ENCODE measurements at regions not wholly inside any gene's neighbourhood (a gene's known extent, or its start where the extent isn't known, plus 50 kb on each side); places are given as distances from the start of the nearest gene placed in this dataset.
"Not testable (repeated sequence)": the region's sequence is repeated elsewhere in the genome, so short reads cannot be mapped to it uniquely, and the experiment has no call there.

DNA sequence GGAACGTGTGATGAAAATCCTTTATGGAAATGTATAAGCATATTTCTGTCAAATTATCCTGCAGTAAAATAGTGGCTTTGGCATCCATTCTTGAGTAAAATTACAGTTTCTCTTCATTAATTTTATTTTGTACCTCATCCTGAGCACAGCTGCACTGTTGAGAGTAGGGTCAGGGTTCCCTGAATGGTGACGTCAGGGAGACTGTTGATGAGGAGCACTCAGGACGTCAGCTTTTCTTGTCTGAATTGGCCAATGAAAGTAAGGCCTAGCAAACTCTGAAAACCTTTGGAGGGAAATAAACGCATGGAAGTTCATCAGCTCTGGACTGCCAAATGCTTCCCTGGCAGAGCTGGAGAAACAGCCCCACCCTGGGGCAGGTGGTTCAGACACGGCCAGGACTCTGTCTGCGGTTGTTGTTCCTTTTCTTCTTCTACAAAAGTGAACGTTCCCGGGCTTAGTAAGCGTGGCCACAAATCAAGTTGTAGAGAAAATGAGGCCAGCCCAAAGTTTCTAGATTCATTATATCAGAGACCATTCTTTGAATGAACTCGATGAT is 179.7 kb upstream of the EXOC2 start:
- in situ Hi-C loops (cut with MboI; ENCODE audit: low sequenced_read_pairs), result no loop called here

DNA sequence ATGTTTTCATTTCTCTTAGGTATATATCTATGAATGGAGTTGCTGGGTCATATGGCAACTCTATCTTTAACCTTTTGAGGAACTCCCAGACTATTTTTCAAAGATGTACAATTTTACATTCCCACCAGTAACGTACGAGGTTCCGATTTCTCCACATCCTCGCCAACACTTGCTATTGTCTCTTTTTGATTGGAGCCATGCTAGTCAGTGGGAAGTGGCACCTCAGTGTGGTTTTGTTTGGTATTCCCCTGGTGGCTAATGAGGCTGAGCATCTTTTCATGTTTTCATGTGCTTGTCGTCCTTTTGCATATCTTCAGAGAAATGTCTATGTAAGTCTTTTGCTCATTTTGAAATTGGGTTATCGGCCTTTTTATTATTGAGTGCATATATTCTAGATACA is 178.6 kb upstream of the EXOC2 start:
- in situ Hi-C loops (cut with MboI; ENCODE audit: low sequenced_read_pairs), result no loop called here

DNA sequence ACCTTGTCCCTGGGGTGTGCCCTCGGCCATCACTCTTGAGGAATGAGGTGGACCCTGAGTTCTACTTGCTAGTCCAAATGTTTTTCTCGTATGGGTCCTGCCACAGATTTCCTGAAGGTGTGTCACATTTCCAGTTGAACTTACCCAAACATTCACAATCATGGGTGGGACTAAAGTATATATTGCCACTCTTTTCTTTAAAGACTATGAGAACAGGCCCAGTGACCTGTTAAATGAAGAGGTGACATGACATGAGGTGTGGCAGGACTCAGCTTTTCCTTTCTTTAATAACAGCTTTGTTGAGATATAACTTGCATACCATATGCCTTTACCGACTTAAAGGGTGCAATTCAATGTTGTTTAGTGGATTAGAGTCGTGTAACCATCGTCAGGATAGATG is 177.2 kb upstream of the EXOC2 start:
- in situ Hi-C loops (cut with MboI; ENCODE audit: low sequenced_read_pairs), result no loop called here

DNA sequence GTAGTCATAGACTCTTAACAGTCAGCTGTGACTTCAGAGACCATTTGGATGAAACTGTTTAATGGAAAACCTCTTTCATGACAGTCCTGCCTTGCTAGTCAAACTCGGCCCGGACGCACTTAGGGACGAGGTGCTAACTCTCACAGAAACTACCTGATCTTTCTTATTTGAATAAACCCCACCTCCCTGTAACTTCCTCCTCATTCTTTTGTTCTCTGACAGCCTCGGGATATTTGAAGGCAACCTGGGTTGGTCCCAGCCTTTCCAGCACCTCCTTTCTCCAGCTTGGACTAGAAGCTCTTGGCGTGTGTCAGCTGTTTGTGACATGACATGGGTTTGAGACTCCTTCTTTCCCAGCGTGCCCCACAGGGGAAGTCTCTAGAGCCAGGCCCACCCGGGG is 175.3 kb upstream of the EXOC2 start:
- in situ Hi-C loops (cut with MboI; ENCODE audit: low sequenced_read_pairs), result no loop called here

DNA sequence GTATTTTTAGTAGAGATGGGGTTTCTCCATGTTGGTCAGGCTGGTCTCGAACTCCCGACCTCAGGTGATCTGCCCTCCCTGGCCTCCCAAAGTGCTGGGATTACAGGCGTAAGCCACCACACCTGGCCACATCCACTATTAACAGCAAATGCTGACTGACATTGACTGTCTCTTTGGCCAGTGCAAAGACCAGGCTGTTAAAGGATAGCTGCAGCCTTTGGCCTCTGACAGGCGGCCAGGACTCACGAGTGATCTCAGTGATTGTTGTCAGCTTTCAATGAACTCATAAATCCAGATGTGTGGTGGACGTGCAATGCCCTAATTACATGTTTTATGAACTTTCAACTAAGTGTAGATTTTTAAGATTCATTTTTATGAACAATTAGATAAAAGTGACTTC is 174.4 kb upstream of the EXOC2 start:
- in situ Hi-C loops (cut with MboI; ENCODE audit: low sequenced_read_pairs), result no loop called here

DNA sequence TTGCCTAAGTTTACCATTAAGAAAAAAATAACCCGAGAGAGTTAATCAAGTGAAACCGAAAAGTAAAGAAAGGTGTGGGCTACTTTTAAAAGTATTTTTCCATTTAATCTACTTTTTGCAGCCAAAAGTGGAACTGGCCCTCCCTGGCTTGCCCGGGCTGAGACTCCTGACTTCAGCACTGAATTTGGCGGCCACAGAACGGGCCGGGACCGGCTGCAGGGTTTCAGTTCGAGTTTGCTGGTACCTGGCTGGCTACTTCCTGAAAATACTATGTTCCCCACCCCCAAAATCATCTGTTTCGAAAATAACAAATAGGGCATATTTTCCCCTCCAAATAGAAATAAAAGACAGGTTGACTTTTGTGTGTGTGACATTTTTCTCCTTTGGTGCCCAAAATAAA is 173.4 kb upstream of the EXOC2 start:
- in situ Hi-C loops (cut with MboI; ENCODE audit: low sequenced_read_pairs), result no loop called here

DNA sequence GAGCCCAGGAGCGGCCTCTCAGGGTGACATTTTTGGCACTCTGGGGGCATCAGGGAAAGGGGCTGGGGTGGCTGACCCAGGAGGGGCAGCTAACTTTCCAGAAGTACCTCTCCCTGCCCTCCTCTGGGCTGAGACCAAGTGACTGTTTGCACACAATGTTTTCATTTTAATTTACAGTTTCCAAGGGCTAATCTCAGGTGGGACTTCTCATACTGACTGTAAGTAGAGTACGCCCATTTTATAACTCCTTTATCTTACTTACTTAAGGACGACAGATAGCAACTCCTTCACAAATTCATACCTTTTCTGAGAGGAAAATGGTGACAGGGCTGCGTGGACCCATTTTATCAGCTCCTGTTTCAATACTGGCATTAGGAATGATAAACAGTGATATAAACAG is 172.9 kb upstream of the EXOC2 start:
- in situ Hi-C loops (cut with MboI; ENCODE audit: low sequenced_read_pairs), result no loop called here

DNA sequence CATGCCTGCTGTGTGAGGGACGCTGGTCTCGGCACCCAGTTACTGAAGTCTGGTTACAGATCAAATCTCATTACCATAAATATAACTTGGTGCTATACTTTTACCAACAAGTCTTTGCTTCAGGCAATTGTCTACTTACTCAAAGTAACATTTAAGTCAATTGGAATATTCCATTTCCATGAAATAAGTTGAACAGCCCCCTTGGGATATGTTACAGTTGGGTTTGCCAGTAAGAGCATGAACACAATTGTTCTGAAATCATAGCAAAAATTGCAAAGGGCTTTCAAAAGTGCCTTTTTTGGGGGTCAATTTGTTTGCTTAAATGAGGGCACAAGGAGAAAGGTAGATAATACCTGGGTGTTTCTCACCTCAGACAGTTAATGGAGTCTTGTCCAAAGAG is 170.9 kb upstream of the EXOC2 start:
- in situ Hi-C loops (cut with MboI; ENCODE audit: low sequenced_read_pairs), result no loop called here

DNA sequence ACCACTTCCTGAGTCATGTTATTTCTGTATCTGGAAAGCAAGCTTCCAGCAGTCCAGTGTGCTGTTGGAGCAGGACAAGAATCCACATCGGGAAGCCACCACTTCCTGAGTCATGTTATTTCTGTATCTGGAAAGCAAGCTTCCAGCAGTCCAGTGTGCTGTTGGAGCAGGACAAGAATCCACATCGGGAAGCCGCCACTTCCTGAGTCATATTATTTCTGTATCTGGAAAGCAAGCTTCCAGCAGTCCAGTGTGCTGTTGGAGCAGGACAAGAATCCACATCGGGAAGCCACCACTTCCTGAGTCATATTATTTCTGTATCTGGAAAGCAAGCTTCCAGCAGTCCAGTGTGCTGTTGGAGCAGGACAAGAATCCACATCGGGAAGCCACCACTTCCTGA is 170.2 kb upstream of the EXOC2 start:
- in situ Hi-C loops (cut with MboI; ENCODE audit: low sequenced_read_pairs), result not testable (repeated sequence)

DNA sequence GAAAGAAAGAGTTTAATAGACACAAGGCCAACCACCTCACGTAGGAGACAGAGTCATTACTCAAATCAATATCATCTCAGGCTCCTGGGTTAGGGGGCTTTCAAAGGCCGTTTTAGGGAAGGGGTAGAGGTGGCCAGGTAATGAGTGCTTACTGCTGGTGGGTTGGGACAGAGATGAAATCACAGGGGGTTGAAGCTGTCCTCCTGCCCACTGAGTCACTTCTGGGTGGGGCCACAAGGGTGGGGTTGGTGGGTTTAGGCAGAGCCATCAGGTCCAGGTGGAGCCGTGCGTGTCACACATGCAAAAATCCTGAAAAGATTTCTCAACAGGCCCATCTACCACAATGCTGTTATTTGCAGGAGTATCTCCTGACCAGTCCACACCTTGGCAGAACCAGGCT is 167.0 kb upstream of the EXOC2 start:
- in situ Hi-C loops (cut with MboI; ENCODE audit: low sequenced_read_pairs), result no loop called here

DNA sequence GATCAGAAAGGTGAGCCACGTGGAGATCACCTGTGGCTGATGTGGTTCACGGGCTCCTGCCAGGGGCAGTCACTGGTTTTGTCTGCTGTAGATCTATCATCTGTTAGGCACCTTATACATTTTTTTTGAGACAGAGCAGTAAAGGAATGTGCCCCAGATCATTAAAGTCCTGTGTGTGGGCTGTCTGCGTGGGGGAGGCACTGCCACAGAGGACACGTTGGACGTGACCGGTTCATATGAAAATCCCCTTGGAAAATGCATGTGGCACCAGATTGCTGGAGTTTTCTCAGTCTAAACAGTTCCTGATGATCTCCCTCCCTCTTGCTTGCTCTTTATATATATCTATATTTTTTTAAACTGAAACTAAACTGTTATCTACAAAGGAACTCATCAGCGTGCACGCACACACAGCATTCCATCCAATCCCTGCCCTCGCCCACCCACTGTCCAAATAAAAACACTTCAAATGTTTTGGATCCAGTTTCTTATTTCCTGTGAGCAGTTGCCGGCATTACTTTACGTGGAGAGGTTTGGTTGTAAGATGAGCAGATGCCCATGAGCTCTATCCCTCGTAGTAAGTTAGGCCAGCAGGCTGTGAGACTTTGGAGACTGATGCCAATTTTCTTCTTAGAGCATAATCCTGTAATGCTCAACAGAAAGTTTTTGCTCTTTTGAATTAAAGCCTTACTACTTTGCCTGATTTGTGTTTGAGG is 161.6 kb upstream of the EXOC2 start:
- in situ Hi-C loops (cut with MboI; ENCODE audit: low sequenced_read_pairs), result no loop called here

DNA sequence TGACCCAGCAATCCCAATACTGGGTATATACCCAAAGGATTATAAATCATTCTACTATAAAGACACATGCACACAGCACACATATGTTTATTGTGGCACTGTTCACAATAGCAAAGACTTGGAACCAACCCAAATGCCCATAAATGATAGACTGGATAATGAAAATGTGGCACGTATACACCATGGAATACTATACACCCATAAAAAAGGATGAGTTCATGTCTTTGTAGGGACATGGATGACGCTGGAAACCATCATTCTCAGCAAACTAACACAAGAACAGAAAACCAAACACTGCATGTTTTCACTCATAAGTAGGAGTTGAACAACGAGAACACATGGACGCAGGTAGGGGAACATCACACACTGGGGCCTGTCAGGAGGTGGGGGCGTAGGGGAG is 159.3 kb upstream of the EXOC2 start:
- in situ Hi-C loops (cut with MboI; ENCODE audit: low sequenced_read_pairs), result not testable (repeated sequence)

DNA sequence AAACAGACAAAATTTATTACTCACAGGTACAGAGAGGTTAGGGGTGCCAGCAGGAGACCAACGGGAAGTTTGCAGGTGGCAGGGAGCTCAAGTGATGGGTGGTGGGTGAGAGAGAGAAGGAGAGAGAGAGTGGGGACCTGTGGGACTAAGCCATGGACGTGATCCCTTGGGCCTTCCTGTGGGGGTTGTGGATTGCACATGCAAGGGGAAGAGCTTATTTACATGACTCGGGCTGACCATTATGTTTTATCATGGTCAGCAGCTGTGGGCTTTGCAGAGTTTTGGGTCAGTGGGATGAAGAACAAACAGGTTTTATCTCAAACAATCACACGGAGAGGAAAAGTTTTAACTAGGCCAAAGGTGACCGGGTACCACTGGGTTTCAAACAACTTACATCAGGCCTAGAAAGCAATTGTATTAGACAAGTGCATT is 156.2 kb upstream of the EXOC2 start:
- in situ Hi-C loops (cut with MboI; ENCODE audit: low sequenced_read_pairs), result no loop called here

DNA sequence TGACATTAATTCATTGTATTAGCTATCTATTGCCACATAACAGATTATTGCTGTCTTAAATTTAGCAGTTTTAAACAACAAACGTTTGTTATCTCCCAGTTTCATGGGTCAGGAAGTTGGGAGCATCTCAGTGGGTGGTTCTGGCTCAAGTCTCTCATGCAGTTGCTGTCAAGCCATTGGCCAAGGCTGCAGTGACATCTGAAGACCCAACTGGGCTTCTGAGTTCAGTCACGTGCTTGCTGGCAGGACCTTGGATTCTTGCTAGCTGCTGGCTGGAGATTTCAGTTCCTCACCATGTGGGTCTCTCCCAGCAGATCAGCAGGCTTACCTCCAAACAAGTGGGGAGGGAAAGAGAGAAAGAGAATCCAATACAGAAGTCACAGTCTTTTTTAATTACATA is 152.6 kb upstream of the EXOC2 start:
- in situ Hi-C loops (cut with MboI; ENCODE audit: low sequenced_read_pairs), result no loop called here

DNA sequence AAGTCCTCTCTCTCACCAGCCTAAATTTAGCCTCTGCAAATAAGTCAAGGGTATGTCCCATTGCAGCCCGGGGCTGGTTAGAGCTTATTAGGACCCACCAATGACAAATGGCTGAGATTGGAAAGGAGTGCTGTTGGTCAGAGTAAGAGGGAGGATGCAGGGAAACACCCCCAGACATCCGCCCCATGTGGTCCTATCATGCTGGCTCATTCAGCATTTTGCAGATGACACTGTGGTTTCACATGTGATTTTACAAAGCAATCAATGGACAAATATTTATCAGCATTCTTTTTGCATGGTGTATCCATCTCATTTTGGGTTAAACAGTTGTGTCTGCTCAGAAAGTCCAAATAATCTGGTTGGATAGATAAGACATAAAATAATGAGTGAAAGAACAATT is 152.2 kb upstream of the EXOC2 start:
- in situ Hi-C loops (cut with MboI; ENCODE audit: low sequenced_read_pairs), result no loop called here

DNA sequence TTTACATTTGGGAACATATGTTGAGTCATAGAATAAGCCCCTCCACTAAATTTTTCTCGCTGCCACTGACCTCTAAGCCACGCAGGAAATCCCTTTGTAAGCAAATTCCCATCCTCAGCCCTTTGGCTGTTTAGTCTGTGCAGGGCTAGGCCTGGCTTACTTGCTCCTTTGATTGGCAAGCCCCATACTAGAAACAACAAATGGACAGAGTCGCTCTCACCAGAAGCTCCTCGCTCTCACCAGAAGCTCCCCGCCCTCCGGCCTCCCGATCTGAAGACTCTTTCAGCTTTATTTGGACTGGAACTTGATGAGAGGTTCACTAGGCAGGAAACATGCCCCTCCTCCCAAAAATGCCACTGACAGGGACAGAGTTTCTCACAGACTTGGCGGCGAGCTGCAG is 149.2 kb upstream of the EXOC2 start:
- in situ Hi-C loops (cut with MboI; ENCODE audit: low sequenced_read_pairs), result no loop called here

DNA sequence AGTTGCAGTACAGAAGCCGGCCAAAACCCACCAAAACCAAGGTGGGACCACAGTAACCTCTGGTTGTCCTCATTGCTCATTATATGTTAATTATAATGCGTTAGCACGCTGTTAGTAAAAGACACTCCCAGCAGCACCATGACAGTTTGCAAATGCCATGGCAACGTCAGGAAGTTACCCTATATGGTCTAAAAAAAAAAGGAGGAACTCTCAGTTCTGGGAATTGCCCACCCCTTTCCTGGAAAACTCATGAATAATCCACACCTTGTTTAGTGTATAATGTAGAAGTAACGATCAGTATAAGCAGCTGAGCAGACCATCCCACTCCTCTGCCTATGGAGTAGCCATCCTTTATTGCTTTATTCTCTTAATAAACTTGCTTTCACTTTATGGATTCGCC is 148.6 kb upstream of the EXOC2 start:
- in situ Hi-C loops (cut with MboI; ENCODE audit: low sequenced_read_pairs), result no loop called here

DNA sequence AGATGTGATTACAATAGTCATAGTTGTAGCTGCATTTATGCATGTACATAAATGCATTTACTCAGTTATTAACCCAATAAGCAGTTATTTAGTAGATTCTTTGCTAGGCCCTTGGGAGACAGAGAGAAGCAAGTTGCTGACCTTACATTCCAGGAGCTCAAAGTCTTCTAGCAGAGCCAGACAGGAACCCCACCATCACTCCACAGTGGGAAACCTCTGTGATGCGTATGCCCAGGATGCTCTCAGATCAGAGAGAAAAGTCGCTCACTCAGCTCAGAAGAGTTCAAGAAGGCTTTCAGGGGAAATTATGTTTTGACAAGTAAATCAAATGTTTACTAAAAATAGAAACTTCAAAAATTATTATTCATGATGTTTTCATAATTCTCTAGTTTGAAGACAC is 146.3 kb upstream of the EXOC2 start:
- in situ Hi-C loops (cut with MboI; ENCODE audit: low sequenced_read_pairs), result no loop called here

DNA sequence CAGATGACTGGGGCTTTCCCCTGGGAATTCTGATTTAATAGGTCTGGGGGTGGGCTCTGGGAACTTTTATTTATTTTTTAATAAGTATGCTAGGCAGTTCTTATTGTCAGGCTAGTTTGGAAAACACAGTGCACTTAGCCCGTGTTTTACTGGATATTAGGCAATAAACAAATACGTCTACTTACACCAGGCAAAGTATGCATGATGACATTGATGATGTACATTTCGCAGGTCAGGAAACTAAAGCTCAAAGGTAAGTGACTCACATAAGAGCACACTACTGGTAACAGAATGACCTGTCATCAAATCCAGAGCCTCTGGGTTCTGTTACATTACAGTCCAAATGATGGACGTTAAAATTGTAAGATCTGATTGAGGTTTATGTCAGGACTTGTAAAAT is 144.4 kb upstream of the EXOC2 start:
- in situ Hi-C loops (cut with MboI; ENCODE audit: low sequenced_read_pairs), result no loop called here

DNA sequence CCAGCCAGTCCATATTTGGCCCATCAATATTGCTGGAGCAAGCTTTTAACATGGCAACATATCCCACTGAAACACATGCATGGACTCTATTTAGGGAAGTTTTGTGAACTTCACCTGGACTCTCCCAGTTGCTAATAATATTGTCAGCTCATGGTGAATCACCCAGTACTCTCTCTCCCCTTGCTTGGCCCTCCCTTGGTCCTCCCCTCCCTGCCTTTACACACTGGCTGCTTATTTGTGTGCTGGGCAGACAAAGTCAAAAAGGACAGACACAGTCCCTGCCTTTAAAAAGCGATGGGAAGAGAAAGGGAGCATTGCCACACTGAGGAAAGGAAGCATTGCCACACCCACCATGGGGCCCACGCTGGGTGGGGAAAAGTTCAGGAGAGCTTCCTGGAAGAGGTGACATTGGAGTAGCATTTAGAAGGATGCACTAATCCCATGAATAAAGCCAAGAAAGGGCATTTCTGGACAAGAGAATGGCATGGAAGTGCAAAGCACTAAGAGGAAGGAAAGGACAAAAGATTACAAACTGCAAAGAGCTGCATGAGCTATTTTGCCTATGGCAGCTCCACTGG is 143.4 kb upstream of the EXOC2 start:
- in situ Hi-C loops (cut with MboI; ENCODE audit: low sequenced_read_pairs), result no loop called here

DNA sequence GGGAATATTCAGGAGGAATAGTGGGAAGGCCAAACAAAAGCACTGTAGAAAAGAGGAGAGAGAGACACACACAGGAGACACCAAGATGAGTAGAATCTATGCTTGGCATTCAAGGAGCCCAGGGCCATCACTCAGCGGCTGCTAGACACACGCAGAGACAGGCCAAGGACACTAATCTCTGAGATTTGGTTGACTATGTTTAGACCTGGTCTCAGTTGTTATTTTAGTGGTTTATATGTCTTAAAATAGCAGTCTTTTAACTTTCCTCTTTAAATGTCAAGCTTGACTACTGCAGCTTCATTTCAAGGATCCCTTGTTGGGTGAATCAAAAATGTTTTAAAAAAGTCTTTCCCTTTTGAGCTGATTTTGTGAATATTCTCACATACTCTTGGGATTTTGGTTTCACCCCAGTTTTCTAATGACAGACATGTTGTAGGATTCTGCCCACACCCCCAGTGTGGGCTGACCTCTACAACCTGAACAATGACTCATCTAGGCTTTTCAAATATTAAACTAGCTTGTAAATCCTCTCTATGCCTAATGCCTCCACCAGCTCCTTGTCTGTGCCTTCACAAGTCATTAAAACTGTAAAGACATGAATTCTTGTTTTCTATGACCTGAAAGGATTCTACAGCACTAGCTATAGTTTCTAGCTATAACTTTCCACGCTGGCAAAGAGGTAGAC is 142.7 kb upstream of the EXOC2 start:
- in situ Hi-C loops (cut with MboI; ENCODE audit: low sequenced_read_pairs), result no loop called here

DNA sequence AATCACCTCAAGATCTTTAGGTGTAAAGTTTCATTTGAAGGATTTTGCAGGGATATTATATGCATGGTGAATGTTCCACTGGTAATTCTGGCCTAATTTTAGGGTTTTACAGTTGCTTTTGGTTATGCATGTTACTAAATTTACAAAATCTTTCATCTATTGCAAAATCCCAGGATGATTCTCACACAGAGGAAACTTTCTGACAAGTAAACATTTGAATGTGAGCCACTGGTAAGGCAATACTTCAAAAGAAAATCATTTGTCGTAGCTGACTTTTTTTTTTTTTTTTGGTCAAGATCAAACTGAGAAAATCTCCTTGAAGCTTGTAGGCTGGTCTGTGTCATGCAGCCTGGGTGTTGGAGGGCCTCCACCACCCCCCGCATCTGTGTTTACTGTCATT is 141.9 kb upstream of the EXOC2 start:
- in situ Hi-C loops (cut with MboI; ENCODE audit: low sequenced_read_pairs), result no loop called here

Data from HL-60/S4 treated with retinoic acid at 250 ng/mL for 4 days and 3 days (cell line).